Loucy (cell line): ENCODE measurements at regions not wholly inside any gene's neighbourhood (a gene's known extent, or its start where the extent isn't known, plus 50 kb on each side); places are given as distances from the start of the nearest gene placed in this dataset.

ENCODE experiments used
- CTCF ChIP-seq: fragments of 200-600 bp; sonication (generic); conservative IDR thresholded peaks from 2 replicates; pipeline ENCODE4 v1.5.1; 2014; ENCODE audit warnings: mild to moderate bottlenecking, antibody characterized with exemption, low read length
- EZH2phosphoT487 ChIP-seq: fragments of 200-600 bp; IDR thresholded peaks from 2 replicates; pipeline ENCODE4 v1.6.1; 2018; ENCODE audit warnings: antibody characterized with exemption, mild to moderate bottlenecking, moderate library complexity, borderline replicate concordance

- no peak for TF ChIP-seq CTCF
- TF ChIP-seq EZH2phosphoT487, result no peak
Observed at GRCh38 chr10:106506526-106507283, 657.8 kb downstream of the SORCS1 start.
